ENCODE measurements at regions not wholly inside any gene's neighbourhood (a gene's known extent, or its start where the extent isn't known, plus 50 kb on each side); places are given as distances from the start of the nearest gene placed in this dataset.
A peak's percentile ranks its signal among the peaks of the same experiment; 100 is the strongest.

GRCh38 chr5:73233053-73233460 lies 60.1 kb downstream of the TMEM174 start:
- intact Hi-C loops (cut with DNase I; ENCODE audit: low total_unique reads): no loop called here
- H3K27me3 ChIP-seq: peaks cover 2 to 54% of the 10 kb centered on the region in 2 donors

GRCh38 chr5:73232266-73233041 lies 59.5 kb downstream of the TMEM174 start:
- Histone ChIP-seq H3K9me3 (no peaks in the 10 kb centered on the region), H3K4me3 (peak overlapping the region in 1 of 3 donors; percentile 15), H3K27ac (no peak overlapping the region), H3K27me3 (peaks cover 2 to 59% of the 10 kb centered on the region in 2 donors), H3K36me3 (no peaks in the 10 kb centered on the region), H3K4me1 (peaks cover 3 to 4% of the 10 kb centered on the region in 2 donors)
- TF ChIP-seq CTCF (IDR thresholded peaks at IDR 0.05) (no peak), POLR2AphosphoS5 (IDR thresholded peaks at IDR 0.05) (no peak), POLR2A (IDR thresholded peaks at IDR 0.05) (no peak)
- intact Hi-C loops (cut with DNase I; ENCODE audit: low total_unique reads): no loop called here
- DNase-seq (ENCODE audit: low spot score in 2 of 2): no peak

More at GRCh38 chr5:73233053-73233460, 60.1 kb downstream of the TMEM174 start:
- DNase-seq (ENCODE audit: low spot score in 2 of 2): no peak
- TF ChIP-seq POLR2A (IDR thresholded peaks at IDR 0.05) (no peak), POLR2AphosphoS5 (IDR thresholded peaks at IDR 0.05) (no peak), CTCF (IDR thresholded peaks at IDR 0.05) (no peak)
- Histone ChIP-seq H3K36me3 (no peaks in the 10 kb centered on the region), H3K27ac (no peak overlapping the region), H3K4me1 (peaks cover 3 to 4% of the 10 kb centered on the region in 2 donors), H3K9me3 (no peaks in the 10 kb centered on the region), H3K4me3 (peak overlapping the region; percentile 36 to 67 (median 45))

GRCh38 chr5:73231246-73231778 lies 58.3 kb downstream of the TMEM174 start:
- Histone ChIP-seq H3K36me3 (no peaks in the 10 kb centered on the region), H3K4me1 (peaks cover 3 to 4% of the 10 kb centered on the region in 2 donors), H3K9me3 (no peaks in the 10 kb centered on the region), H3K27ac (no peak overlapping the region), H3K27me3 (peaks cover 2 to 62% of the 10 kb centered on the region in 2 donors), H3K4me3 (no peak overlapping the region)
- intact Hi-C loops (cut with DNase I; ENCODE audit: low total_unique reads): no loop called here
- TF ChIP-seq POLR2AphosphoS5 (IDR thresholded peaks at IDR 0.05): no peak
- DNase-seq (ENCODE audit: low spot score in 2 of 2): no peak

- Histone ChIP-seq H3K27me3 (peaks cover 2 to 67% of the 10 kb centered on the region in 2 donors), H3K27ac (no peak overlapping the region), H3K36me3 (no peaks in the 10 kb centered on the region), H3K4me3 (no peak overlapping the region), H3K4me1 (peaks cover 3 to 4% of the 10 kb centered on the region in 2 donors), H3K9me3 (no peaks in the 10 kb centered on the region)
- no peak for DNase-seq (ENCODE audit: low spot score in 2 of 2)
- TF ChIP-seq CTCF (IDR thresholded peaks at IDR 0.05) (no peak), POLR2AphosphoS5 (IDR thresholded peaks at IDR 0.05) (no peak), POLR2A (IDR thresholded peaks at IDR 0.05) (no peak)
- intact Hi-C loops (cut with DNase I; ENCODE audit: low total_unique reads): no loop called here
Observed at GRCh38 chr5:73230264-73231245, 57.6 kb downstream of the TMEM174 start.

- no peak overlapping the region for H3K4me3 ChIP-seq
- H3K27ac ChIP-seq: no peak overlapping the region
- TF ChIP-seq CTCF (IDR thresholded peaks at IDR 0.05) (no peak), POLR2A (IDR thresholded peaks at IDR 0.05) (no peak), POLR2AphosphoS5 (IDR thresholded peaks at IDR 0.05) (no peak)
- peaks cover 2 to 63% of the 10 kb centered on the region in 2 donors for H3K27me3 ChIP-seq
- H3K9me3 ChIP-seq: no peaks in the 10 kb centered on the region
- H3K4me1 ChIP-seq: peaks cover 3 to 4% of the 10 kb centered on the region in 2 donors
- H3K36me3 ChIP-seq: no peaks in the 10 kb centered on the region
- intact Hi-C loops (cut with DNase I; ENCODE audit: low total_unique reads): loop anchor here (5.0 kb wide), 1 partner anchor 308 kb away; no protein-coding TSS in a partner anchor
- DNase-seq (ENCODE audit: low spot score in 2 of 2): no peak
Observed at GRCh38 chr5:73229271-73229670, 56.3 kb downstream of the TMEM174 start.

Measured in breast epithelium (tissue), 4 donors.